ENCODE measurements at regions not wholly inside any gene's neighbourhood (a gene's known extent, or its start where the extent isn't known, plus 50 kb on each side); places are given as distances from the start of the nearest gene placed in this dataset.

GRCh38 chr3:159271799-159272512, 470.1 kb downstream of the MFSD1 start:
- H3K9me3 ChIP-seq (ENCODE audit: control insufficient read depth in 2 of 3, low read length in 3 of 3): no peaks in the 10 kb centered on the region
- POLR2A ChIA-PET: no interaction called here
- CTCF ChIA-PET: interaction anchor here (0.7 kb wide), 1 partner anchor 389 kb away, joined by 3 read pairs; no protein-coding TSS in a partner anchor
- DNase-seq (no peak), ATAC-seq (no peak)
- Mint-ChIP-seq H3K4me3 (no peak overlapping the region), H3K36me3 (no peaks in the 10 kb centered on the region), H3K9me3 (peaks cover 0 to 2% (median 0%) of the 10 kb centered on the region in 11 donors), H3K27ac (no peak overlapping the region), H3K27me3 (peaks cover 0 to 12% (median 5%) of the 10 kb centered on the region in 5 donors), H3K4me1 (no peaks in the 10 kb centered on the region)
- H3K4me1 ChIP-seq (ENCODE audit: control insufficient read depth in 2 of 2, insufficient read depth in 2 of 2, low read length in 2 of 2): no peaks in the 10 kb centered on the region
- H3K4me3 ChIP-seq (ENCODE audit: low read length): no peak overlapping the region
- no peaks in the 10 kb centered on the region for H3K36me3 ChIP-seq (ENCODE audit: control insufficient read depth in 2 of 3, insufficient read depth in 3 of 3, low read length in 3 of 3)
- no peaks in the 10 kb centered on the region for H3K27me3 ChIP-seq (ENCODE audit: control insufficient read depth in 2 of 2, insufficient read depth in 2 of 2, low read length in 2 of 2)
- intact Hi-C loops (cut with micrococcal nuclease): no loop called here
- H3K27ac ChIP-seq (ENCODE audit: low read depth, low read length): no peak overlapping the region

GRCh38 chr3:159273070-159273469, 471.2 kb downstream of the MFSD1 start:
- H3K27ac Mint-ChIP-seq: no peak overlapping the region
- Histone ChIP-seq H3K9me3 (ENCODE audit: control insufficient read depth in 2 of 3, low read length in 3 of 3) (no peaks in the 10 kb centered on the region), H3K27me3 (ENCODE audit: control insufficient read depth in 2 of 2, insufficient read depth in 2 of 2, low read length in 2 of 2) (no peaks in the 10 kb centered on the region), H3K27ac (ENCODE audit: low read depth, low read length) (no peak overlapping the region), H3K4me1 (ENCODE audit: control insufficient read depth in 2 of 2, insufficient read depth in 2 of 2, low read length in 2 of 2) (no peaks in the 10 kb centered on the region), H3K4me3 (ENCODE audit: low read length) (no peak overlapping the region), H3K36me3 (ENCODE audit: control insufficient read depth in 2 of 3, insufficient read depth in 3 of 3, low read length in 3 of 3) (no peaks in the 10 kb centered on the region)
- POLR2A ChIA-PET: no interaction called here
- DNase-seq: no peak
- no peaks in the 10 kb centered on the region for H3K4me1 Mint-ChIP-seq
- CTCF ChIA-PET: no interaction called here
- H3K27me3 Mint-ChIP-seq: peaks cover 0 to 13% (median 6%) of the 10 kb centered on the region in 5 donors
- H3K9me3 Mint-ChIP-seq: peaks cover 0 to 3% (median 0%) of the 10 kb centered on the region in 11 donors
- H3K4me3 Mint-ChIP-seq: no peak overlapping the region
- H3K36me3 Mint-ChIP-seq: no peaks in the 10 kb centered on the region
- ATAC-seq: no peak
- intact Hi-C loops (cut with micrococcal nuclease): no loop called here

GRCh38 chr3:159273608-159274007, 471.8 kb downstream of the MFSD1 start:
- H3K36me3 ChIP-seq (ENCODE audit: control insufficient read depth in 2 of 3, insufficient read depth in 3 of 3, low read length in 3 of 3): no peaks in the 10 kb centered on the region
- no peaks in the 10 kb centered on the region for H3K27me3 ChIP-seq (ENCODE audit: control insufficient read depth in 2 of 2, insufficient read depth in 2 of 2, low read length in 2 of 2)
- no peaks in the 10 kb centered on the region for H3K4me1 Mint-ChIP-seq
- no peak overlapping the region for H3K4me3 ChIP-seq (ENCODE audit: low read length)
- no peaks in the 10 kb centered on the region for H3K4me1 ChIP-seq (ENCODE audit: control insufficient read depth in 2 of 2, insufficient read depth in 2 of 2, low read length in 2 of 2)
- H3K27ac ChIP-seq (ENCODE audit: low read depth, low read length): no peak overlapping the region
- ChIA-PET CTCF (no interaction called here), POLR2A (no interaction called here)
- DNase-seq: no peak
- no peak for ATAC-seq
- no peak overlapping the region for H3K4me3 Mint-ChIP-seq
- no peak overlapping the region for H3K27ac Mint-ChIP-seq
- H3K27me3 Mint-ChIP-seq: peaks cover 0 to 13% (median 6%) of the 10 kb centered on the region in 5 donors
- peaks cover 0 to 3% (median 0%) of the 10 kb centered on the region in 11 donors for H3K9me3 Mint-ChIP-seq
- no peaks in the 10 kb centered on the region for H3K36me3 Mint-ChIP-seq
- no peaks in the 10 kb centered on the region for H3K9me3 ChIP-seq (ENCODE audit: control insufficient read depth in 2 of 3, low read length in 3 of 3)
- intact Hi-C loops (cut with micrococcal nuclease): no loop called here

GRCh38 chr3:159275741-159276140, 473.9 kb downstream of the MFSD1 start:
- no peaks in the 10 kb centered on the region for H3K9me3 ChIP-seq (ENCODE audit: control insufficient read depth in 2 of 3, low read length in 3 of 3)
- ATAC-seq: no peak
- no peaks in the 10 kb centered on the region for H3K4me1 ChIP-seq (ENCODE audit: control insufficient read depth in 2 of 2, insufficient read depth in 2 of 2, low read length in 2 of 2)
- peaks cover 0 to 9% (median 1%) of the 10 kb centered on the region in 11 donors for H3K9me3 Mint-ChIP-seq
- no peak overlapping the region for H3K27ac ChIP-seq (ENCODE audit: low read depth, low read length)
- peaks cover 0 to 11% (median 4%) of the 10 kb centered on the region in 5 donors for H3K27me3 Mint-ChIP-seq
- H3K36me3 ChIP-seq (ENCODE audit: control insufficient read depth in 2 of 3, insufficient read depth in 3 of 3, low read length in 3 of 3): no peaks in the 10 kb centered on the region
- no peak overlapping the region for H3K4me3 ChIP-seq (ENCODE audit: low read length)
- ChIA-PET POLR2A (no interaction called here), CTCF (no interaction called here)
- no peaks in the 10 kb centered on the region for H3K36me3 Mint-ChIP-seq
- intact Hi-C loops (cut with micrococcal nuclease): no loop called here
- H3K27ac Mint-ChIP-seq: no peak overlapping the region
- H3K4me1 Mint-ChIP-seq: no peaks in the 10 kb centered on the region
- no peak for DNase-seq
- H3K27me3 ChIP-seq (ENCODE audit: control insufficient read depth in 2 of 2, insufficient read depth in 2 of 2, low read length in 2 of 2): no peaks in the 10 kb centered on the region
- no peak overlapping the region for H3K4me3 Mint-ChIP-seq

DNA sequence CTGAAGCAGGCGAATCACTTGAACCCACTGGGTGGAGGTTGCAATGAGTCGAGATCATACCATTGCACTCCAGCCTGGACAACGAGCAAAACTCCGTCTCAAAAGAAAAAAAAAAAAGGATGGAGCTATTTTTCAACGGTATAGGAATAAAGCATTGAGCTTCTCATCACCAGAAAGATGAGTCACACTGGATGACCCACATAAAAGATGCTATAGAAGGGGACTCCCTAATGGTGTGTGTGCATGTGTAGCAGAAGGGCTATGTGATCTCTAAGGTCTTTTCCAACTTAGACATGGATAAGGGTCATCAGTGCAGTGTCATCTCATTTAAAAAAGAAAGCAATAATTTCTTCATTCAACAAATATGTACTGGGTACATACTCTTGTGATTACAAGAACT, 476.0 kb downstream of the MFSD1 start:
- DNase-seq: no peak
- POLR2A ChIA-PET: no interaction called here
- intact Hi-C loops (cut with micrococcal nuclease): no loop called here
- H3K27ac Mint-ChIP-seq: no peak overlapping the region
- Histone ChIP-seq H3K4me1 (ENCODE audit: control insufficient read depth in 2 of 2, insufficient read depth in 2 of 2, low read length in 2 of 2) (no peaks in the 10 kb centered on the region), H3K9me3 (ENCODE audit: control insufficient read depth in 2 of 3, low read length in 3 of 3) (no peaks in the 10 kb centered on the region), H3K36me3 (ENCODE audit: control insufficient read depth in 2 of 3, insufficient read depth in 3 of 3, low read length in 3 of 3) (no peaks in the 10 kb centered on the region), H3K4me3 (ENCODE audit: low read length) (no peak overlapping the region), H3K27me3 (ENCODE audit: control insufficient read depth in 2 of 2, insufficient read depth in 2 of 2, low read length in 2 of 2) (no peaks in the 10 kb centered on the region), H3K27ac (ENCODE audit: low read depth, low read length) (no peak overlapping the region)
- CTCF ChIA-PET: no interaction called here
- peaks cover 0 to 8% (median 4%) of the 10 kb centered on the region in 5 donors for H3K27me3 Mint-ChIP-seq
- no peaks in the 10 kb centered on the region for H3K36me3 Mint-ChIP-seq
- no peaks in the 10 kb centered on the region for H3K4me1 Mint-ChIP-seq
- peaks cover 0 to 9% (median 1%) of the 10 kb centered on the region in 11 donors for H3K9me3 Mint-ChIP-seq
- no peak for ATAC-seq
- H3K4me3 Mint-ChIP-seq: no peak overlapping the region

DNA sequence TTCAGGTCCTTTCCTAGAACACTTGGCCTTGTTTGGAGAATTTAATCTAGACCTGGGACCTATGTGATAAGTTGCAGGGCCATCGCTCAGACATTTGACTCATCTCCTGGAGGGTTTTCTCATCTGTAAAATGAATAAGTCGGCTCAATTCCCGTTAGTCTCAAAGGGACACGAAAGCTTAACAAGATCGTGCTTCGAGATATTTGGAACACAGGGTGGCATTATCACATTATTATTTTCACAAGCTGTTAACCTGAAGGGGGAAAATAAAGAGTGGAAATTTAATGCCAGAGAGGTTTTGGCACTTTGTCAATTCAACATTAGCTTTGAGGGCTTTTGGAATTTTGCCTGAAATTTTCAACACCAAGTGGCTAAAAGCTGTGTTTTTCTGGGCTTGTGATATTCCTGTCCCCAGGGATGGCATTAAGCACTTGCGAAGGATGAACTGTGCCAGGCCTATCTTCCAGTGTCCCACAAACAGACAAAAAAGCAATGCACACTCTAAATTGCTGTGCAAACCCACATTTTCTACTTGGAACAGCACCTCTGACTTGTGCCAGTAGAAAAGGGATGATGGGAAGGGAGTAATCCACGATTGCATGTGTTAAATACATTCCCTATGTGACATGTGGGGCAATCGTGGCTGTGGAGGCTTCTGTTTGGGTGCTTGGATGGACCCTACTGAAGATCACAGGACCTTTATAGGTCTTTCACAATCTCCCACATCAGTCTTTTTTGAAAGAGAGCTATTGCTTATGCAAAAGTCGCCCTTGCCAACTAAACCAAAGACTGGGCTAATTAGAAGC, 478.7 kb downstream of the MFSD1 start:
- no peaks in the 10 kb centered on the region for H3K4me1 ChIP-seq (ENCODE audit: control insufficient read depth in 2 of 2, insufficient read depth in 2 of 2, low read length in 2 of 2)
- ChIA-PET CTCF (interaction anchor here (1.4 kb wide), 1 partner anchor 20 kb away, joined by 4 read pairs; no protein-coding TSS in a partner anchor), POLR2A (no interaction called here)
- no peak overlapping the region for H3K4me3 ChIP-seq (ENCODE audit: low read length)
- H3K4me3 Mint-ChIP-seq: no peak overlapping the region
- H3K27me3 ChIP-seq (ENCODE audit: control insufficient read depth in 2 of 2, insufficient read depth in 2 of 2, low read length in 2 of 2): no peaks in the 10 kb centered on the region
- H3K27me3 Mint-ChIP-seq: peaks cover 0 to 8% (median 4%) of the 10 kb centered on the region in 5 donors
- H3K9me3 ChIP-seq (ENCODE audit: control insufficient read depth in 2 of 3, low read length in 3 of 3): no peaks in the 10 kb centered on the region
- H3K4me1 Mint-ChIP-seq: no peaks in the 10 kb centered on the region
- H3K27ac ChIP-seq (ENCODE audit: low read depth, low read length): no peak overlapping the region
- H3K36me3 ChIP-seq (ENCODE audit: control insufficient read depth in 2 of 3, insufficient read depth in 3 of 3, low read length in 3 of 3): no peaks in the 10 kb centered on the region
- no peak overlapping the region for H3K27ac Mint-ChIP-seq
- DNase-seq (no peak), ATAC-seq (no peak)
- intact Hi-C loops (cut with micrococcal nuclease): no loop called here
- H3K9me3 Mint-ChIP-seq: peaks cover 0 to 9% (median 1%) of the 10 kb centered on the region in 11 donors
- H3K36me3 Mint-ChIP-seq: no peaks in the 10 kb centered on the region
